Stimulated activated naive B cell treated with anti-CD40 and anti-IgM and Interleukin-4, amounts not matched to agents 10 μg/mL and 1 μg/mL and 100 μg/mL, for 72 hours (primary cell): ENCODE measurements at regions not wholly inside any gene's neighbourhood (a gene's known extent, or its start where the extent isn't known, plus 50 kb on each side); places are given as distances from the start of the nearest gene placed in this dataset.
A peak's percentile ranks its signal among the peaks of the same experiment; 100 is the strongest.

Source experiments
- ATAC-seq, 2 donors: fragments of 150-1000 bp; cut with Tn5 transposase; replicated peaks; 2 replicates each; pipeline ENCODE4 v1.10.0; 2021; ENCODE audit warnings: moderate library complexity in 1 of 2
- DNase-seq: peaks from one replicate; pipeline ENCODE4 v3.0.0; 2021
- H3K27ac Mint-ChIP-seq: one replicate; pipeline ENCODE4 v1.8.0; 2022; ENCODE audit warnings: mild to moderate bottlenecking, mixed read lengths
- H3K27me3 Mint-ChIP-seq, 2 donors: one replicate each; pipeline ENCODE4 v1.8.0; 2022; ENCODE audit warnings: mixed read lengths in 2 of 2
- H3K36me3 Mint-ChIP-seq, 2 donors: one replicate each; pipeline ENCODE4 v1.8.0; 2022; ENCODE audit warnings: mixed read lengths in 2 of 2, mild to moderate bottlenecking in 1 of 2
- H3K4me1 Mint-ChIP-seq, 2 donors: one replicate each; pipeline ENCODE4 v1.8.0; 2022; ENCODE audit warnings: mixed read lengths in 2 of 2, mild to moderate bottlenecking in 1 of 2
- H3K4me3 Mint-ChIP-seq, 2 donors: one replicate each; pipeline ENCODE4 v1.8.0; 2022; ENCODE audit warnings: mild to moderate bottlenecking in 2 of 2, mixed read lengths in 2 of 2, moderate library complexity in 1 of 2
- H3K9me3 Mint-ChIP-seq, 2 donors: one replicate each; pipeline ENCODE4 v1.8.0; 2022; ENCODE audit warnings: mixed read lengths in 2 of 2, mild to moderate bottlenecking in 1 of 2

- Mint-ChIP-seq H3K4me3 (no peak overlapping the region), H3K27ac (no peak overlapping the region), H3K27me3 (no peaks in the 10 kb centered on the region), H3K36me3 (no peaks in the 10 kb centered on the region), H3K9me3 (peaks cover 0 to 1% of the 10 kb centered on the region in 2 donors), H3K4me1 (peaks cover 9% of the 10 kb centered on the region in 2 donors)
- ATAC-seq (no peak), DNase-seq (no peak)
These were observed 399.3 kb downstream of the BCL11A start for GRCh38 chr2:60154142-60154541.

GRCh38 chr2:60152226-60152833 is 401.1 kb downstream of the BCL11A start:
- no peaks in the 10 kb centered on the region for H3K27me3 Mint-ChIP-seq
- no peak overlapping the region for H3K27ac Mint-ChIP-seq
- ATAC-seq (no peak), DNase-seq (no peak)
- peaks cover 13 to 17% of the 10 kb centered on the region in 2 donors for H3K4me1 Mint-ChIP-seq
- H3K36me3 Mint-ChIP-seq: no peaks in the 10 kb centered on the region
- H3K9me3 Mint-ChIP-seq: peaks cover 0 to 1% of the 10 kb centered on the region in 2 donors
- no peak overlapping the region for H3K4me3 Mint-ChIP-seq

DNA sequence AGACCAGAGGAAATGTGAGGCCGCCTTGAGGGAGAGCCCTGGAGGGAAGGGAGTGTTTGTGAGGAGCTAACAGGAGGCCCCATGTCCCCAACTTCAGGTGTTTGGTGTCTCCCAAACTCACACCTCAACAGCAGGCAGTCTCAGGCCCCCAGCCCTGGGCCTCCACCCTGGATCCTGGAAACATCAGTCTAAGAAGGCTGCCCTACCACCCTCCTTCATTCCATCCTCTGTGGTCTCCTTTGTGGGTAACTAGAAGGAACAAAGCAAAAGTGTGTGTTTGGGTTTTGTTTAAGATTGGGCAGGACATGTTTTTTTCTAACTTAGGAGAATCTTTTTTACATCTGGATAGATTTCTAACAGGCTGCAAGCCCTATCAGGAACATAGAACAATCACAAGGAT is 404.3 kb downstream of the BCL11A start:
- H3K9me3 Mint-ChIP-seq: peaks cover 0 to 1% of the 10 kb centered on the region in 2 donors
- peaks cover 13 to 17% of the 10 kb centered on the region in 2 donors for H3K4me1 Mint-ChIP-seq
- DNase-seq: no peak
- no peak for ATAC-seq
- H3K27me3 Mint-ChIP-seq: no peaks in the 10 kb centered on the region
- no peaks in the 10 kb centered on the region for H3K36me3 Mint-ChIP-seq
- H3K4me3 Mint-ChIP-seq: no peak overlapping the region
- peak overlapping the region; percentile 51 for H3K27ac Mint-ChIP-seq

DNA sequence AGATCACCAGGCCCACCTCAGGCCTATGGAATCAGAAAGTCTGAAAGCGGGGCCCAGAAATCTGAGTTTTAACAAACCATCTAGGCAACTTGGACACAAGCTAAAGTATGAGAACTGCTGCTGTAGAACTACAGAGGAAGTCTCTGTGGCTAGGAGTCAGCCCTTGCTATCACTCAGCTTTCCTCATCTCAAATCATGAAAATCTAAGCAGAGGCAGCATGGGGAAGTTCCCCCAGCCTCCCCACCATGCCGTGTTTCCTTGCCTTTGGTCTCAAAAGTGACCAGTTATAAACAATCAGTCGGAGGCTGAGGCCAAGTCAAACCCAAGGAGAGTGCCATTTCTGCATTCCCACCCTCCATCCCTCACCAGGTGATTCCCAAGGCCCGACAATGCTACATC is 404.7 kb downstream of the BCL11A start:
- peak overlapping the region; percentile 51 for H3K27ac Mint-ChIP-seq
- H3K36me3 Mint-ChIP-seq: peaks cover 0 to under 1% of the 10 kb centered on the region in 2 donors
- no peak overlapping the region for H3K4me3 Mint-ChIP-seq
- peak; percentile 79 to 85 for ATAC-seq
- peaks cover 0 to 1% of the 10 kb centered on the region in 2 donors for H3K9me3 Mint-ChIP-seq
- H3K4me1 Mint-ChIP-seq: peaks cover 13 to 17% of the 10 kb centered on the region in 2 donors
- no peaks in the 10 kb centered on the region for H3K27me3 Mint-ChIP-seq
- no peak for DNase-seq

GRCh38 chr2:60140185-60140584 is 413.3 kb downstream of the BCL11A start:
- DNase-seq: no peak
- peaks cover 5 to 15% of the 10 kb centered on the region in 2 donors for H3K36me3 Mint-ChIP-seq
- peaks cover 0 to 1% of the 10 kb centered on the region in 2 donors for H3K4me1 Mint-ChIP-seq
- no peak for ATAC-seq
- no peak overlapping the region for H3K4me3 Mint-ChIP-seq
- H3K27ac Mint-ChIP-seq: no peak overlapping the region
- no peaks in the 10 kb centered on the region for H3K27me3 Mint-ChIP-seq
- peaks cover 9 to 13% of the 10 kb centered on the region in 2 donors for H3K9me3 Mint-ChIP-seq

DNA sequence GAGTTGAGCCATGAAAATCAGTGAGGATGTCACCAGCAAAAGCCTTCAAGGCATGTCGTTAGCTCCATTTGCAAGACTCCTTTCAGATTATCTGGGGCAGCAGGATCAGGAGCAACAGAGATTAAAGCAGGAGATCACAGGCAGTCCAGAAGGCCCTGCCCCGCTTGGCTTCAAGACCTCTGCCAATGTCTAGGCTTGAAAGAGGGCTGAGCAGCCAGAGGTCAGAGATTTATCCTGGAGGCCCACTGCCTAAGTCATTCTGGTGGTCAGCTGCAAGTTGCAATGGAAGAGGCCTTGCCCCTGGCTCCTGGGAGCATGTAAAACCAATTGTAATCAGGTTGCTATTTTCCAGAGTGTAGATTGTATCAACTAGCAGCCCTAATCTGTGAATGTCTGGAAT is 416.5 kb downstream of the BCL11A start:
- H3K9me3 Mint-ChIP-seq: peaks cover 8 to 10% of the 10 kb centered on the region in 2 donors
- no peak overlapping the region for H3K27ac Mint-ChIP-seq
- H3K4me3 Mint-ChIP-seq: no peak overlapping the region
- ATAC-seq (no peak), DNase-seq (no peak)
- H3K36me3 Mint-ChIP-seq: peaks cover 5 to 11% of the 10 kb centered on the region in 2 donors
- peaks cover 0 to 1% of the 10 kb centered on the region in 2 donors for H3K4me1 Mint-ChIP-seq
- no peaks in the 10 kb centered on the region for H3K27me3 Mint-ChIP-seq

DNA sequence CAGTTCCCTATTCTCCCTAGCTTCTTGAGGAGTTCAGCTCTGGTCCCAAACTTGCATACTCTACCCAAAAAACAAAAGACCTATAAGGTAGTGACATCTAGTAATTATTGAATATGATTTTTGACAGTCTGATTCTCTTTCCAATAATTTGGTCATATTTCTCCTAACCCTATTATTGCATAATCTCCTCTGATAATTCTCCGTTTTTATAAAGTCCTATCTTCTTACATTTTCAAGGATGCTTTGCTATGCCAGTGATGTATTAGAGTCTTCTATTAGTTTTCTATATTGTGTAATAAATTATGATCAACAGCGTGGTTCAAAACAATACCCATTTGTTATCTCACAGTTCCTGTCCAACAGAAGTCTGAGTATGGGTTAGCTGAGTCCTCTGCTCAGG is 426.3 kb downstream of the BCL11A start:
- no peak overlapping the region for H3K27ac Mint-ChIP-seq
- DNase-seq: no peak
- peaks cover 4 to 8% of the 10 kb centered on the region in 2 donors for H3K9me3 Mint-ChIP-seq
- peaks cover 0 to 4% of the 10 kb centered on the region in 2 donors for H3K36me3 Mint-ChIP-seq
- no peaks in the 10 kb centered on the region for H3K27me3 Mint-ChIP-seq
- no peak for ATAC-seq
- no peaks in the 10 kb centered on the region for H3K4me1 Mint-ChIP-seq
- H3K4me3 Mint-ChIP-seq: no peak overlapping the region

DNA sequence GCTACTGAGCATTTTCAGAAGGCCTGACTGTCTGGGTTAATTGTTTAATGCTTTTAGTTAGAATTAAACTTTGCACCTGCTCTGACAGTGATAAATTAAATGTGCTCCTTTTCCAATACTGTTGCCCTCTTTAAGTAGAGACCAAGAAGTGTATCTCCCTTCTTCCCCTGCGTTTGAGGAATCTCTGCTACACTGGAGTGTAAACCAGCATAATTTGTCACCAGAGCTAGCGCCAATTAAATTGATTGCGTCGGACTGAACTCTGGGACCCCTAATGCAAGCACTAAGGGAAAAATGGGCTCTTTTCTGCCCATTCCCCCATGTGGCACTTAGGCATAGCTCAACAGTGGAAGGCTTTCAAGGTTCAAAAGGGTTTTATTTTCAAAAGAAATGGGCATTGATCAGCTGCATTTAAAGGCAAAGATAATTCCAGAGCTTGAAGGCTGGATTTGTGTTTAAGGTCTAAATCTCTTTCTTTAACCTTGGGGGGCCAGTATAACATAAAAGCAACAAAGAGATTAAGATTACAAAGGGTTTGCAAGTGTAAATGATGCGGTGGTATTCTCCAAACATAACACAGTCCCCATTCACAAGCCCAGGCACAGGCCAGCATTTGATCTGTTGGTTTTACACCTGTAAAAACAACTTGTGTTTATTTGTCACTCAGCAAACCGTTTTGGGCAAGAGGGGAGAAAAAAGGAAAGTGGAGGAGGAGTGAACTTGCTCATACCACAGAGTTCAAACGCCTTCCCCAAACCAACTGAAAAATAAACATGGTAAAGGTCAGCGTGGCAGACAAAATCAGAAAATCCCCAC is 427.6 kb downstream of the BCL11A start:
- H3K27me3 Mint-ChIP-seq: no peaks in the 10 kb centered on the region
- H3K36me3 Mint-ChIP-seq: no peaks in the 10 kb centered on the region
- DNase-seq (no peak), ATAC-seq (no peak)
- H3K4me3 Mint-ChIP-seq: no peak overlapping the region
- H3K27ac Mint-ChIP-seq: no peak overlapping the region
- peaks cover 0 to 2% of the 10 kb centered on the region in 2 donors for H3K9me3 Mint-ChIP-seq
- no peaks in the 10 kb centered on the region for H3K4me1 Mint-ChIP-seq

GRCh38 chr2:60119778-60120177 is 433.7 kb downstream of the BCL11A start:
- peaks cover 0 to 4% of the 10 kb centered on the region in 2 donors for H3K36me3 Mint-ChIP-seq
- H3K4me1 Mint-ChIP-seq: peaks cover 0 to 3% of the 10 kb centered on the region in 2 donors
- no peak overlapping the region for H3K27ac Mint-ChIP-seq
- peaks cover 4 to 5% of the 10 kb centered on the region in 2 donors for H3K9me3 Mint-ChIP-seq
- ATAC-seq (no peak), DNase-seq (no peak)
- H3K27me3 Mint-ChIP-seq: no peaks in the 10 kb centered on the region
- H3K4me3 Mint-ChIP-seq: no peak overlapping the region

DNA sequence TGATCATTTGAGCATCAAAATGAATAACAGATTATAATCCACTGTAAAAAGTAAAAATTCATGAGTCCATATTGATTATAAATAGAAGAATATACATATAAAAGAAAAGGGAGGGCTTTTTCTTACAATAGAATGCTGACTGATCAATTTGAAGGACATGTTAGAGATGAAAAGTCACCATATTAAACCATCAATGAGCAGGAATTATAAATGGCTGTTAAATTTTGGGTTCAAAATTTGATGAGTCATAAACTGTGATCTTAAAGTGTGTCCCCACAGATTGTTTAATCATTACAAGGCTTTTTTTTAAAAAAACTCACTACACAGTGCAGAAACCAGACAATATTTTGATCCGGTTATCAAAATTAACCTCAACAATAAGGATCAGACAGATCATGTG is 434.5 kb downstream of the BCL11A start:
- DNase-seq (no peak), ATAC-seq (no peak)
- Mint-ChIP-seq H3K9me3 (peaks cover 4 to 5% of the 10 kb centered on the region in 2 donors), H3K36me3 (peaks cover 0 to 4% of the 10 kb centered on the region in 2 donors), H3K27ac (no peak overlapping the region), H3K4me1 (peaks cover 0 to 3% of the 10 kb centered on the region in 2 donors), H3K4me3 (no peak overlapping the region), H3K27me3 (no peaks in the 10 kb centered on the region)

GRCh38 chr2:60118061-60118460 is 435.4 kb downstream of the BCL11A start:
- H3K9me3 Mint-ChIP-seq: peaks cover 4 to 5% of the 10 kb centered on the region in 2 donors
- H3K4me1 Mint-ChIP-seq: peaks cover 0 to 3% of the 10 kb centered on the region in 2 donors
- ATAC-seq: no peak
- H3K4me3 Mint-ChIP-seq: no peak overlapping the region
- peaks cover 0 to 4% of the 10 kb centered on the region in 2 donors for H3K36me3 Mint-ChIP-seq
- no peak overlapping the region for H3K27ac Mint-ChIP-seq
- H3K27me3 Mint-ChIP-seq: no peaks in the 10 kb centered on the region
- DNase-seq: no peak

DNA sequence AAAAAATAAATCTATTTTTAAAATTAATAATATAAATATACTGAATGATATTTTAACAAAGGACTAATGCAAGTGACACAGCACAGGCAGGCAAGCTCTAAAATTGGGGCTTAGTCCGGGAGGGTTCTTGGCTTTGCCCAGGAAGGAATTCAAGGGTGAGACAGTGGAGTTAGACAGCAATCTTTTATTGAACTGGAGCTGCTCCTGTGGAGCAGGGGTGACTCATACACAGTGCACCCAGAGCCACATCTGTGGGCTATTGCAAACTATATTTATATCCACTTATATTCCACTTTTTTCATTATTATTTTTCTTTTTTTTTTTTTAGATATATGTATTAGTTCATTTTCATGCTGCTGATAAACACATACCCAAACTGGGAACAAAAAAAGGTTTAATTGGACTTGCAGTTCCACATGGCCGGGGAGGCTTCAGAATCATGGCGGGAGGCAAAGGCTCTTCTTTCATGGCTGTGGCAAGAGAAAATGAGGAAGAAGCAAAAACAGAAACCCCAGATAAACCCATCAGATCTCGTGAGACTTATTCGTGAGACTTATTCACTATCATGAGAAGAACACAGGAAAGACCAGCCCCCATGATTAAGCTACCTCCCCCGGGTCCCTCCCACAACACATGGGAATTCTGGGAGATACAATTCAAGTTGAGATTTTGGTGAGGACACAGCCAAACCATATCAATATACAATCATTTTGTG is 437.1 kb downstream of the BCL11A start:
- ATAC-seq: no peak
- Mint-ChIP-seq H3K36me3 (peaks cover 0 to 4% of the 10 kb centered on the region in 2 donors), H3K9me3 (peaks cover 4 to 5% of the 10 kb centered on the region in 2 donors)

GRCh38 chr2:60109744-60110143 is 443.7 kb downstream of the BCL11A start:
- Mint-ChIP-seq H3K27me3 (no peaks in the 10 kb centered on the region), H3K27ac (no peak overlapping the region), H3K9me3 (no peaks in the 10 kb centered on the region), H3K4me1 (peaks cover 8 to 18% of the 10 kb centered on the region in 2 donors), H3K4me3 (no peak overlapping the region), H3K36me3 (no peaks in the 10 kb centered on the region)
- DNase-seq: no peak
- no peak for ATAC-seq

More for the DNA sequence above, 437.1 kb downstream of the BCL11A start:
- no peak for DNase-seq
- no peak overlapping the region for H3K4me3 Mint-ChIP-seq
- H3K4me1 Mint-ChIP-seq: peaks cover 0 to 3% of the 10 kb centered on the region in 2 donors
- H3K27ac Mint-ChIP-seq: no peak overlapping the region
- no peaks in the 10 kb centered on the region for H3K27me3 Mint-ChIP-seq

- ATAC-seq (no peak), DNase-seq (no peak)
- H3K4me1 Mint-ChIP-seq: peaks cover 13 to 24% of the 10 kb centered on the region in 2 donors
- no peaks in the 10 kb centered on the region for H3K36me3 Mint-ChIP-seq
- H3K27me3 Mint-ChIP-seq: no peaks in the 10 kb centered on the region
- H3K9me3 Mint-ChIP-seq: no peaks in the 10 kb centered on the region
- H3K4me3 Mint-ChIP-seq: no peak overlapping the region
- H3K27ac Mint-ChIP-seq: no peak overlapping the region
These were observed 446.5 kb downstream of the BCL11A start for GRCh38 chr2:60106836-60107529.
